AG09319 (cell line): ENCODE measurements at regions not wholly inside any gene's neighbourhood (a gene's known extent, or its start where the extent isn't known, plus 50 kb on each side); places are given as distances from the start of the nearest gene placed in this dataset.

ENCODE experiments used
- DNase-seq: peaks from one replicate; pipeline ENCODE4 v3.0.0-alpha.2; 2010; ENCODE audit warnings: low read depth; ENCODE audit errors: extremely low read depth
- TF ChIP-seq, protein P1 (sequence below): IDR thresholded peaks from 2 replicates; pipeline ENCODE4 v1.5.1; 2011; ENCODE audit warnings: low read depth, mild to moderate bottlenecking, inconsistent platforms, low read length, moderate library complexity

DNA sequence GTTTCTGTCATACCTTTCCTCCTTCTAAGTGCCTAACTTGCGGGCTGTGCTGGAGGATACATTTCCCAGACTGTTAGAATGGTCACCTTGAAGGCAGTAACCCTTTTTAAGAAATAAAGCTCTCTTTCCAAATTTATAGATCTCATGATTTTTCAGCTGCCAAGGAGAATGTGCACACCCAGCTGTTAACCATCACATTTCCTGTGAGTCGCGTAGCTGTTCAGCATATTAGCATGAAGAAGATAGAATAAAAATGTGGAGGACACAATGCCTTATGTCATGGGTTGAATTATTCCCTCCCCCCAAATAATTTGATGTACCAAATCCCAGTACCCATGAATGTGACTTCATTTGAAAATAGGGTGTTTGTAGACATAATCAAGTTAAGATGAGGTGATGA is 729.4 kb downstream of the MTRR start:
- DNase-seq = no peak

DNA sequence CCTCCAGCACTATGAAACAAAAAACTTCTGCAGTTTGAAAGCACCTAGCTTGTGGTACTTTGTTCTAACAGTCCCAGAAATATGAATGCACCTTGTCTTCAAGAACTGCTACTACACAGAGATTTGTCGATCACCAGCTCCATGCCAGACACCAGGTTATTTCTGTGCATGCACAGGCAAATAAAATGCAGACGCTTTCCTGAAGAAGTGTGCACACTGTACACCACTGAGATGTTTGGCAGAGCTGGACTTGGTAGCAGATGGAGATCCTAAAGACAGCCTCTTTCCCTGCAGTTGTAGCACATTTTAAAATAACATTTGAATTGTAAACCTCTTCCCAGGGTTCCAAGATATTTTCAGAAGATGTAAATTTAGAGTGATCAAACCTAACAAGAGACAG is 730.0 kb downstream of the MTRR start:
- no peak for DNase-seq
- TF ChIP-seq, protein P1, sequence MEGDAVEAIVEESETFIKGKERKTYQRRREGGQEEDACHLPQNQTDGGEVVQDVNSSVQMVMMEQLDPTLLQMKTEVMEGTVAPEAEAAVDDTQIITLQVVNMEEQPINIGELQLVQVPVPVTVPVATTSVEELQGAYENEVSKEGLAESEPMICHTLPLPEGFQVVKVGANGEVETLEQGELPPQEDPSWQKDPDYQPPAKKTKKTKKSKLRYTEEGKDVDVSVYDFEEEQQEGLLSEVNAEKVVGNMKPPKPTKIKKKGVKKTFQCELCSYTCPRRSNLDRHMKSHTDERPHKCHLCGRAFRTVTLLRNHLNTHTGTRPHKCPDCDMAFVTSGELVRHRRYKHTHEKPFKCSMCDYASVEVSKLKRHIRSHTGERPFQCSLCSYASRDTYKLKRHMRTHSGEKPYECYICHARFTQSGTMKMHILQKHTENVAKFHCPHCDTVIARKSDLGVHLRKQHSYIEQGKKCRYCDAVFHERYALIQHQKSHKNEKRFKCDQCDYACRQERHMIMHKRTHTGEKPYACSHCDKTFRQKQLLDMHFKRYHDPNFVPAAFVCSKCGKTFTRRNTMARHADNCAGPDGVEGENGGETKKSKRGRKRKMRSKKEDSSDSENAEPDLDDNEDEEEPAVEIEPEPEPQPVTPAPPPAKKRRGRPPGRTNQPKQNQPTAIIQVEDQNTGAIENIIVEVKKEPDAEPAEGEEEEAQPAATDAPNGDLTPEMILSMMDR = no peak

More for the DNA sequence above, 729.4 kb downstream of the MTRR start:
- TF ChIP-seq, protein P1 = no peak

DNA sequence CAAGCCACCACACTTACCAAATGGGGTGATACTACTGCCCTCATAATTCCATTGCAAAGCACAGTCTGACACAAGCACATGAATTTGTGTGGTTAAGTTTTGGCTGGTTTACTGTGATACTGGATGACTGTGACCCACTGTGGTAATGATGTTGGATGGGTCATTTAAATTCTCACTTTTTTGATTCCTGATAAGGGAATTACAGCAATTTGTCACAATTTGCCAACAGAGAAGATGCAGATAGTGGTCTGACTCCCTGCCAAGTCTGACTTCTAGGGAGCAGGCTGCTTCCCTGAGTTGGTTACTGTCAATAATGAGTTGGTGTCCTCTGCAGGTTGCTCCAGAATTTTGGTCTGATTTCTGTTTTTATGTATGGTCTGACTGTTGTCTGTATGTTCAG is 731.9 kb downstream of the MTRR start:
- TF ChIP-seq, protein P1 = no peak
- no peak for DNase-seq

DNA sequence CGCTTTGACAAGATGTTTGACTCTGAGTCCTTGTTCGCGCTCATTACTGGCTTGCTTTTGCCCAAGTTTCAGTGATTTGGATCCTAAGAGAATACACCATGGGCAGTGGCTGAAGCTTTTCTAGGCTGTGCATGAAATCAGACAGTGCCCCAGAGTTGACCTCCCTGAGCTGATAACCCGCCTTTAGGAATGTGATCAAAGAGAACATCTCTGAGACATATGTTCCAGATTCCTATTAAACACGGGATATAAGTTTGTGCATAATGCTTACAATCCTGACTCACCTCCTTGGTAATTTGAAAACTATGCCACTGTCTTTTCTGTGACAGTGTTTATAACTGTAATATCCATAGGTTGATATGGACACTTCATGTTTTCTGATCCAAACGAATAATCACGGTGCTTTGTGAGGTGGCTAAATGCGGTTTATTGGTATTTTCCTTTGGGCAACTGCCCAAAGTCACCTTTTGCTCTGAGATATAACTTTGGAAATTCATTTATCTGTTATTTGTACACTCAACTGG is 732.9 kb downstream of the MTRR start:
- DNase-seq = no peak
- TF ChIP-seq, protein P1 = no peak

DNA sequence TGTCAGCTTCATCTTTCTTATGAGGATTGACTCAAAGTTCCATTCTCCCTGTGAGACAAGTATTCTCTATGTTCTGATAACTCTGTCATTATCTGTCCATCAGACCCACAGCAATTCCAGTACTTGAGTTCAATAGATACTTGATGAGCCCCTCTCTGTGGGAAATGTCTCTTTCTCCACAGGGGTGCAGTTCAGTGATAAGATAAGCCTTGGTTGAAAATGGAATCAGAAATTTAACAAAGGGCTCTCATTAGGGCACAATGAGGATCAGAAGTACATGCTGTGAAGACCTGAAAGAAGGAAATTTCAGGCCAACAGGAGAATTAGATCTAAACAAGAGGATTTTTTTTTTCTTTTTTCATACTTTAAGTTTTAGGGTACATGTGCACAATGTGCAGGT is 737.3 kb downstream of the MTRR start:
- no peak for DNase-seq
- TF ChIP-seq, protein P1 = no peak

DNA sequence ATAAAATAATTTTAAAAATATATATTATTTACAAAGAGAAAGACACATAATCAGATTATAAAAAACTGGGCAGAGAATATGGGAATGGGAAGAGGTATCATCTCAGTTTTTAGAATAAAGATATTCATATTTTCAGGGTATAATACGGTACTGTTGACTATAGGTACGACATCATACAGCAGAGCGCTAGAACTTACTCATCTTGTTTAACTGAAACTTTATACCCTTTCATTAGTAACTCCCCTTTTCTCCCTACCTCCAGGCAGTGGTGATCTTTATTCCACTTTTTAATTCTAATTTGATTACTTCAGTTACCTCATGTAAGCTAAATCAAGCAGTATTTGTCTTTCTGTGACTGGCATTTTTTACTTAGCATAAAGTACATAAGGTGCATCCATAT is 742.1 kb downstream of the MTRR start:
- no peak for DNase-seq
- TF ChIP-seq, protein P1 = no peak

DNA sequence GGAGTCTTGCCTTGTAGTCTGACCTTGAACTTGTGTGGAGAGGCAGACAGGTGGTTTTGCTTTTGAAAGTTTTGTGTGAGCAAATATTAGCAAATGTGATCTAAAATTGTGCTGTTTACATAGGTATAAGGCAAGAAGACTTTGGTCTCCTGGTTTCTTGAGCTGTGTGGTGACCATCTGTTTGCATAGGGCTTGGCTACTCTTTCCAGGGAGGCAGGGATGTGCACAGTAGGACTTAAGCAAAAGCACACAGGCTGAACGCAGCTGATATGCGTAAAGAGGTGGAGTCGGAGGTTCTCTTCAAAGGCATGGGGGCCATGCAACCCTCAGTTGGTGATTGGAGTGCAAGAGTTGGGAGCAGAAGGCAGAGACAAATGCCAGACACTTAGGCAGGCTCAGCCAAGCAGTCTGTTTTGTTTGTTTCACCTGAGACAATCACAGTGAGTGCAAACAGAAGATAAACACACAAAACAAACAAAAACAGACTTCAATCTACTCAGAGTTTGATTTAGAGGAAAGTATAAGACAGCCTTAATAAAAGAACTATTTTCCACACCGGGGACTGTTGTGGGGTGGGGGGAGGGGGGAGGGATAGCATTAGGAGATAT is 744.2 kb downstream of the MTRR start:
- TF ChIP-seq, protein P1 = no peak
- no peak for DNase-seq
